GM18909 (cell line): ENCODE measurements at regions not wholly inside any gene's neighbourhood (a gene's known extent, or its start where the extent isn't known, plus 50 kb on each side); places are given as distances from the start of the nearest gene placed in this dataset.

Source experiments
- ATAC-seq: cut with Tn5 transposase; IDR thresholded peaks from one replicate; pipeline ENCODE4 v1.9.1; 2021; ENCODE audit warnings: mild to moderate bottlenecking; ENCODE audit not compliant: unreplicated experiment, poor library complexity

DNA sequence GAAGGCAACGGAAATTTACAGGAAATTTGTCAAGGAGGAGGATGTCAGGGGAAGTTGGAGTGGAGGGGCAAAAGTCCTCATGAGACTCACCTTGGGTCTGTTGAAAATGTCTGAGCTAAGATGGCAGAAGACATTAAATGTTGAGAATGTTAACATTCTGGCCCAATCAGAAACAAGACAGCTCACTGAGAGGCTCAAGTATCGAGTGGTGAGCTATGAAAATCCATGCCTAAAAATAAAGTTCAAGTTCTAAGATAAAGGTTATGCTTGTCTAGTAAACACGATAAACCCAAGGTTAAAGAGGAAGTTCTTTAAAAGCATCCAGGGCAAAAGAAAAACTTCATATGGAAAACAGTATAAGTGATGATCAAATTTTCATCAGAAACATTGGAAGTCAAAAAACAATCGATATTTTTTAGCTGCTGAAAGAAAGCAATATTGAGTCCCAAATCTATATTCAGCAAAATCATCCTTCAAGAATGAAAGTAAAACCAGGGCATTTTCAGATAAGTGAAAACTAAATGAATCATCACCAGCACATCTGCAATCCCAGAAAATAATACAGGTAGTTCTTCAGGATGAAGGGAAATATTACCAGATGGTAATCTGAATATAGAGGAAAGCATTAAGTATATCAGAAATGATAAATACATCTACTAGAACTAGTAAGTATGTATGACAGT is 462.4 kb downstream of the TLL1 start:
- no peak for ATAC-seq

DNA sequence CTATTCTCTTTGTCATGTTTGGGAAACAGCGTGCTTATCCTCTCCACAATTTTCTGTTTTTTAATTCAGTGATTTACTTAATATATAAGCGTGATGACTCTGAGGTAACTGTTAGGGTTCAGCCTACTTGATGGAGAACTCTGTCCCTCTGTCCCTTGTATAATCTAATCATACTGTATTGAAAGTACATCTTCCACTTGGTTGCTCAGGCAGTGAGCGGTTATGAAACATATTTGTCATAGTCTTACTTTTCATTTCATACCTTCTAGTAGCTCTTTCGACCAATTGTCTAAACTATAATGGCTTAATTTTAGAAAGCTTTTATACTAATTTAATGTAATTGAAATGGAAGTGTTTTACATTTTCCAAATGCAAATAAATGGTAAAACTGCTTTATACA is 469.0 kb downstream of the TLL1 start:
- no peak for ATAC-seq

DNA sequence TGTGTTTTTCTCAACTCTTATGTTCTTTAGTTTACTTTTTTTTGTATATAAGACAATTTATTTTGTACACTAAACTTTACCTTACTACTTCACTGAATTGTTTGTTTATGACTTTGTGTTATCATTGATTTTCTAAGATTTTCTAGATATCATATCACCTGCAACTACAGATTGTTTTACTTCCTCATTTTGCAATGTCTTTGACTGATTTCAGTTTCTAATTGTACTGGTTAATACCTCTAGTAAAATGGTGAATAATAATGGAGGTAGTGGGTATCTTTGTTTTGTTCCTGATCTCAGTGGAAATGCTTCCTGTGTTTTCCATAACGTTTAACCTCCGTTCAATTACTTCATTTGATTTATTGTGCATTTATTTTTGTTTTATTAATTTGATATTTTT is 490.2 kb downstream of the TLL1 start:
- no peak for ATAC-seq

DNA sequence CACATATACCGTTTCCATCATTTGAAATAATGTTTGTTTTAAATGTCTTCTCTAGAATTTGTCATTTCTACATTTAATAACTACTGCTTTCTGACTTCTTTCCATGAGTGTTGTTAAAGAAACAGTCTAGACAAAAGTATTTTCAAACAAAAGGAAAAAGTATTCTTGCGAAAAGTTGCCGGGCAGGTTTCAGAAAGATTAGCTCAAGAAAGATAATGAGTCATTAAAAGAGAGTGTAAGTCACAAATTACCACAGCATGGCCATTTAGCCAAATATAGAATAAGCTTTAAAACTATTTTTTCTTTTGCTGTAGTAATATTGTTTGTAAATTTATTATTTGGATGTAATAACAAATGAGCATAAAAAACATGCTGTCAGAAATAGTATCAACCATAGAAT is 493.0 kb downstream of the TLL1 start:
- no peak for ATAC-seq

DNA sequence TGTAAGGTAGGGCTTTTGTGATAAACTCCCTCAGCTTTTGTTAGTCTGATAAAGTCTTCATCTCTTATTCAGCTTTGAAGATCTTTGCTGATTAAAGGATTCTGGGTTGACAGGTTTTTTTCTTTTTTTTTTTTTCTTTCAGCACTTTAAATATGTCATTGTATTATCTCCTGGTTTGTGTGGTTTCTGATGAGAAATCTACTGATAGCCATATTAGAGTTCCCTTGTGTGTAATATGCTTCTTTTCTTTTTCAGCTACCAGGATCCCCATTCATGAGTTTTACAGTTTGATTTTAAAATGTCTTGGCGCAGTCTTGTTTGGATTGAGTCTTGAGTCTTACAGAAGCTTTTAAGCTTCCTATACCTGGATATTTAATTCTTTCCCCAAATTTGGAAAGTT is 504.5 kb downstream of the TLL1 start:
- no peak for ATAC-seq

DNA sequence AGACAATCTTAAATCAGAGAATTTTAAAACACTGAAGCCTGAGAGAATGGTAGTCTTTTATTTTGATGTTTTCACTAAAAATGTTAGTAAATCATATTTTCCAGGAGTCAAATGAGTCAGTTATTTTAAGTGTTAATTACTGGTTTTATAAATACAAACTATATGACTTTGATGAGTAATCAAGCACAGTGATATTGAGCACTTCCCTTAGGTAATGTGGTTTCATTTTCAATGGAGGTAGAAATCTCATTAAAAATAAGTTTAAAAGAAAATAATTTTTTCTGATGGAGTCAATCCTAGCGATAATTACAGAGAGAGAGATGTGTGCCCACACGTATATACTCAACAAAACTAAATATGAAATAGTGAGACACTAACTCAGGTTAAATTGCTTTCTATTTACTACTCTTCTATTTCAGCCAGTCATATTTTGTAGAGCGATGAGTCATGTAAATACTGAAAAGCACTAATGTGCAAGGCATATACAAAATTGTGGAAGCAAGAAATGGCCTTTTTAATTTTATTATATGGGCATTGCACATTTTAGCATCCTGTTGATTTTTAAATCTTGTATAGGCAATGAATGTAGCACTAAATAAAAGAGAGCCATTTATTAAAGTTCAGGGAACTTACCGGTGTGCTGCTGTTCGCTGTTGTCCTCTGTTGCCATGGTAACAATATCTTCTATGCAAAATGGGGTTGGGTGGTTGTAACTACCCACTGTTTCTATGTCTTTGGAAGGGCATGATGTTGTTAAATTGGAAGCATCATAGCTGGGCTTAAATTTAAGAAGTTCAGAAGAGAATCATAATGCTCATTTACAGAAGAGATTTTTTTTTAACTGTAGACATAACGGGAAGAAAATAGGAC is 513.7 kb downstream of the TLL1 start:
- ATAC-seq: no peak

DNA sequence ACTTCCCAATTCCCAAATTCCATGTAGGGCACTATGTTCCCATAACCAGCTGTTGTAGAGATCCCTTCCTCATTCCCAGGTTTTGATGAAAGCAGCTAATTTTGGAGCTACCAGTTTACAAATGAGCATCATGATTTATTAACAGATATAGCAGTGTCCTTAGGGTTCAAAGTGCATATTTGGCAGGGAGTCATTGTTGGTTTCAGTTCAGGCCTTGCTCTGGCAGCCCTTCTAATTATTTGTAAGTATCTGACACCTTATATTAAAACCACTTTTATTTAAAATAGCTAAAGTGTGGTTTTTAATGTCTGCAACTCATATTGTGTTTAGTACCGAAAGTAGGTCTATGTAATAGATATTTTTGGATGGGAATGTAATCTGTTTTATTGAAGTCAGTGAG is 518.5 kb downstream of the TLL1 start:
- ATAC-seq: no peak

DNA sequence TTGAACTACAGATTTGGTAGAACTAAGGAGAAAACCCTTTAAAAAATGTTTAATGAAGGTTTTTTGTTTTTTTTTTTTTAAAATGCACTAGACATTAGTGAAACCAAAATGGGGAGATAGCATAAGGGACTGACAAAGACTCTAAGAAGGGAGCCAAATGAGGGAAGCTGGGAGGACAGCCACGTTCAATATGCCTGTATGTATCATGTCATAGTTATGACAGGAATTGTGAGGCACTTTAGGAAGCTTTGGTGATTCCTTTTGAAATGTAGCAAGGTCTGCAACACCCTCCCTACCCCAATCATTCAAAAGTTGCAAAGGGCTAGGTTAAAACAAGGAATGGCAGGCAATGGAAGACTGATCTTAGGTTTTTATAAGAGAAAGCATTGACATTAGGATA is 526.0 kb downstream of the TLL1 start:
- ATAC-seq: no peak

DNA sequence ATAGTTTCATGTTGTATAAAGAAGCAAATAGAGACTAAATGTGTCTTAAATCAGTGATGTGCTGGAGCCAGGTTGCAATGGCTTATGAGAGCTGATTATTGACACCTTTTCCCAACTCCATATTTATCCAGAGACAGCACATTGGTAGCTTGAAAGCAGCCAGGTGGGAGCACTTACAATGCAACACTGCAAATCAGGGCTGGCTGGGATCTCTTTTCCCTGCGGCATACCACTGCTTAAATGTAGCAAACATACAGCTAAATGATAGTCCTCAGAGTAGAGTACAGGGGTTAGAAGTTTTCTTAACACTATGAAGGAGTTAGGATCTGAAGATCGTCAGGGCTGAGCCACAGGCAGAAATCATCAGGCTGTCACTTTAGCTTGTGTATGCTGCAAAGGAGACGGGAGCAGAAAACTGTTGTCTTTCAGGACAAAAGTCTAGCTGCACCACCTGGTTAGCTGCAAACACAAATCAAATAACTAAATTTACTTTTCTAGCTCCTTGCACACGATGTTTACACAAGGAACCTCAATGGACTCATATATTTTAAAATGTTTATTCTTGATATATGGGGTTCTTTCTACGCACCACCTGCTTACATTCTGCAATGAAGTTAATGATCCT is 527.3 kb downstream of the TLL1 start:
- ATAC-seq: no peak

DNA sequence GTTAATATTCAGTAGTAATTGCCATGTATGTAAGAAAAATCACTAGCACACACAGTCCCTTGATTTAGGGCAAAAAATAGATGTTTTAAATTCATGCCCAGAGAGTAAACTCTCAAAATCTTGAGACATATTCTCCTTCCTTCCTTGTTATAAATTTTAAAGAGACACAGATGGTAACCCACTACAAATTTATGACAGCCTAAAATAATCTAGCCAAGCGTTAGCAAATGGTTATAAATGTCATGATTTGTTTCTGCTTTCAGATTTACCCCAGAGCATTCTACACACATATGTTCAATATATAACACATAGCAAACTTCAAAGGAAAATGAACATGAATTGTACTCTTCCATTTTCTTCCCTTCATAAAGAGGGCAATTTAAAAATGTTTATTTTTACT is 540.3 kb downstream of the TLL1 start:
- no peak for ATAC-seq

DNA sequence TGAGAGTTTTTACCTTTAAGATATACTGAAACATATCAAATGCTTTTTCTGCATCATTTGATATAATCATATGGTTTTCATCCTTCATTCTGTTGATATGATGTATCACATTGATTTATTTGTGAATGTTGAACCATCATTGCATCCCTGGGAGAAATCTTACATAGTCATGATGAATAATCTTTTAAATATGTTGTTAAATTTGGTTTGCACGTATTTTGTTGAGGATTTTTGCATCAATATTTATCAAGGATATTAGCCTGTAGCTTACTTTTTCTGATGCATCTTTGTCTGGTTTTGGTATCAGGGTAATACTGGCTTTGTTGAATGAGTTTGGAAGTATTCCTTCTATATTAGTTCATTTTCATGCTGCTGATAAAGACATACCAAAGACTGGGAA is 541.4 kb downstream of the TLL1 start:
- ATAC-seq: no peak

DNA sequence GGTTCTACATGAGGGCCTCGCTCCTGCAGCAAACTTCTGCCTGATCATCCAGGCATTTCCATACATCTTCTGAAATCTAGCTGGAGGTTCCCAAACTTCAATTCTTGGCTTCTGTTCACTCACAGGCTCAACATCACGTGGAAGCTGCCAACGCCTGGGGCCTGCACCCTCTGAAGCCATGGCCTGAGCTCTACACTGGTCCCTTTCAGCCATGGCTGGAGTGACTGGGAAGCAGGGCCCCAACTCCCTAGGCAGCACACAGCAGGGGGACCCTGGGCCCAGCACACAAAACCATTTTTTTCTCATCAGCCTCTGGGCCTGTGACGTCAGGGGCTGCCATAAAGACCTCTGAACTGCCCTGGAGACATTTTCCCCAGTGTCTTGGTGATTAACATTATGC is 542.7 kb downstream of the TLL1 start:
- ATAC-seq: no peak

DNA sequence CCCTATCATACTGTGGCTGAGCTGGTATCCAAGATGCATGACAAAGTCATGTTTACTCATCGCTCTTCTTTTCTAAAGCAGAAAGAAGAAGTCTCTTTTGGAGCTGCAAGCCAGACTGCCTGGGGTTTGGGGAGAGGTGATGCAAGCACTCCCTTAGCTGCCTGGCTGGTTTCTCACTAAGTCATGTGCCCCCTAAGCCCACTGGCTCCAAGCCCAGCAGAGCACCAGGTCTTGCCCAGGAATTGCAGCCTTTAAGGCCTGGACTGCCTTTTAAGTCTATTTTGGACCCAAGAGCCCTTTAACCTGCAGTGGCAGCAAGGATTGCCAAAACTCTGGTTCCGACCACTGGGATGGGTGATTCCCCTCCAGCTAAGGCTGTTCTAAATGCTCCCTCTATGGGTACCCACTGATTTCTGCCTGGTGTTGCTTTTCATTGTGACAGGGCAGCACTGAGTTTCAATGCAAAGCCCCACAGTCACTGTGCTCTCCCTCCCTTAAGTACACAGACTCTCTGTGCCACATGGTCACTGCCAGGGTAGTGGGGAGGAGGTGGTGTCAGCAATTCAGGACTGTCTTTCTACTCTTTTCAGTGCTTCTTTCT is 548.6 kb downstream of the TLL1 start:
- ATAC-seq: no peak

DNA sequence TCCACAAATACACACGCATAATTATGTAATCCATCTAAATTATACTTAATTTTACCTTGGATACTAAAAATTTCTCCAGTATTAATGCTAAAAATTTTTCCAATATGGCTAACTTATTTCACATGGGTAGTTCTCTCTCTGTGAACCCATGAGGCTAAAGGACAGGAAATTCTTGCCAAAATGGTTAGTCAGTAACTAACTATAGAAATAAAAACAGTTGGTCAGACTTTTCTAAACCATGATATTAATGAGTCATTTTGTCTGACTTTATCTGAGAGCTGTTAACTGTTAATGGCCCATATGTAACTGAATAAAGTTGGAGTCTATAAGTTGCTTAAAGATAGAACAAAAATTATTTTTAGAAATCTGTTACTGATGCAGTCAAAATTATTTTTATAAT is 549.4 kb downstream of the TLL1 start:
- ATAC-seq: no peak

DNA sequence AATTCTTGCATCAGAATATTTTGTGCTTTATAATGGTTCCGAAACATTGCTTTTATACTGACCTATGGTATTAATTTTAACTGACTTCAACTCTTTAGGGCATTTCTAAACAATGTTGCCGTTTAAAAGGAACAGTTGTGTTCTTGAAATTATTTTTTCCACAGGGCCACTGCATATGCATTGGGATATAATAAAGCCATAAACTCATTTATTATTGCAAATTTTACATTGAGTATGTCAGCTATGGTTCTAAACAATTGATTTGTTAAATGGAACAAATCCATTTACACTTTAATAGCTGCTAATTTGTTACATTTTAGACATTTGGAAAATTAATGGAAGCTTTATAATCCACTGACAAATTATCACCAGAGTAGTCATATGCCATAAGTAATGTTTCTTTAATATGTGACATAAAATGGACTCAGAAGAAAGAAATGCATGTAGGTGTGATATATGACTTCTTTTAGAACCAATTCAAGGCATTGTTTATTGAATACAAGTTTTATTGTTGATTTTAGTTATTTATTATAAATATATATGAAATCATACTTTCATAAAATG is 553.3 kb downstream of the TLL1 start:
- ATAC-seq: no peak

DNA sequence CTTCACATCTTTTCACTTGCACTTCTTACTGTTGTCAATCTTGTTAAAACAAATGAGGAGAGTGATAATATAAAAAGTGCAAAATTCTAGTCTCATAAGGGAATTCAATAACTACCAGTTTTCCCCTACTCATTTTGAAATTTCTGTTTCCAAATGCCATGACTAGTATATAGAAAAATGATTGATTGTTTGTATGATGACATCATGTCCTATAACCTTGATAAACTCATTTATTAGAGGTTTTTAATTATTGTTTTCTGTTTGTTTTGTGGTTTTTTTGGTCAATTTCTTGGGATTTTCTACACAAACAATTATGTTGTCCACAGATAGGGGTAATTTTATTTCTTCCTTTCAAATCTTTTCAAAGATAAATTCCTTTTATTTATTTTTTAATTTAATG is 559.1 kb downstream of the TLL1 start:
- ATAC-seq: no peak

DNA sequence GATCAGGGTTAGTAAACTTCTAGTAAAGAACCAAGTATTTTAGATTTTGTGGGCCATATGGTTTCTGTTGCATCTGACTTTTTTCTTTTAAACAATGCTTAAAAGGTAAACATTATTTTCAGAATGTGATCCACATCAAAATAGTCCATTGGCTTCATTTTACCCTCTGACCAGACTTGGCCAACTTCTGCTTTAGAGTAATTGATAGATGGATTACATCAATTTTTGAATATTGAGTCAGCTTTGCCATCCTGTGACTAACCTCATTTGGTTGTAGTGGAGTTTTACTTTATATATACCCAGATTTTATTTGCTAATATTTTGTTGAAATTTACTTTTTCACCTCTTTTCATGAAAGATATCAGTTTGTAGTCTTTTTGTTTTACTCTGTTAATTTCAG is 559.8 kb downstream of the TLL1 start:
- no peak for ATAC-seq

DNA sequence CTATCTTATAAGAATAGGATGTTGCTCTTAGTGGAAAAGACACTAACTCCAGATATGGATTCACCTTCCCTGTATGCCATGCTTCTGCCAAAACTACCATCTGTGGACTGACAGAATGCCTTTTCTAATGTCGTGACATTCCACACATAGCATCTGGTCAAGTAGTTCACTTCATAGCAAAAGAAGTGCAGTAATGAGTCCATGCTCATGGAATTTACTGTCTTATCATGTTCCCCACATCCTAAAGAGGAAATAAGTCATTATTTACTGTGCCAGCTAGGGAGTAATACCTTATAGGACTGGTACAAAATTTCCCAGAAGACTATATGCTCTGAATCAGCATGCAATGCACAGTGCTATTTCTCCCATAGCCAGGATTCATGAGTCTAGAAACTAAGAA is 562.4 kb downstream of the TLL1 start:
- no peak for ATAC-seq

DNA sequence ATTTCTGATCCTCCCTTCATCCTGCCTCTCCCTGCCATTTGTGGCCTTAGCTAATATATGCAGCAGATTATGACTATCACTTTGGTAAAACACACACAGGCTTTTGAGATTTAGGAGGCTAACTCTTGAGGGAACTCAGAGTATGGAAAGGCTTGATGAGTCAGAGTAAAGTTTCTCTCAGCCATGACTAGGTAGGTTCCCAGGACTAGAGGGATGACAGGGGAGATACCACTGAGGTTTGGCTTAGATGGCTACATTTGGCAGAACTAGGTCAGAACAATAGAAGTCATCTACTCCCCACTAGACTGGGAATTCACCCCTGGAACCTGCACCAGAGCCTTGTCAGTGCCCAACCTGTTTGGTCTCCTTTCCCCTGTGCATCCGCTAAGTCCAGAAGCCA is 585.7 kb downstream of the TLL1 start:
- ATAC-seq: no peak

DNA sequence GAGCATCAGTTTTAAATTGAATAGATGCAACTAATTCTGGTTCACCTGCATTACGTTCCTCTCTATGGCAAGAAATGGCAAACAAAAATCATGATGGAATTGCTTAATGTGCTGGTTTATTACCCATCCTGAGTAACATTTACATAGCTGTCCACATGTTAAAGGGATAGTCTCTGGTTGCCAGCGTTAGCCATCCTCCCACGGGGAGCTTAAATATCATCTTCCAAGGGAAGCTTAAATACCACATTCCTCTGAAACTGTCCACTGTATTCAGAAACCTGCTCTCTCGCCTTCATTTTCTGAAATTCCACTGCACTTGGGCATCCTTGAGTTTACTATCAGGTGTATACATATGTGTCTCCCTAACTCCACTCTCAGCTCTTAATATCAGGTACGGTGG is 586.6 kb downstream of the TLL1 start:
- no peak for ATAC-seq
